Nucleus accumbens (tissue), 56 donors: ENCODE measurements at regions not wholly inside any gene's neighbourhood (a gene's known extent, or its start where the extent isn't known, plus 50 kb on each side); places are given as distances from the start of the nearest gene placed in this dataset.

Experiments used
- DNase-seq, 56 donors: peaks; one replicate each; lab custom pipeline; 2025; lab: John Stamatoyannopoulos, UW

- DNase-seq: no peak
These were observed 50.4 kb upstream of the KDR start for GRCh38 chr4:55175779-55176231.

- DNase-seq: no peak
These were observed 51.1 kb upstream of the KDR start for GRCh38 chr4:55176497-55176896.

GRCh38 chr4:55177461-55177860 lies 52.1 kb upstream of the KDR start:
- no peak for DNase-seq

- DNase-seq: no peak
These were observed 53.0 kb upstream of the KDR start for GRCh38 chr4:55178226-55179005.

- DNase-seq: no peak
These were observed 55.9 kb upstream of the KDR start for GRCh38 chr4:55181010-55182005.

- no peak for DNase-seq
These were observed 58.7 kb upstream of the KDR start for GRCh38 chr4:55183926-55184599.

- no peak for DNase-seq
These were observed 59.5 kb upstream of the KDR start for GRCh38 chr4:55184600-55185523.

- no peak for DNase-seq
These were observed 60.7 kb upstream of the KDR start for GRCh38 chr4:55186123-55186522.

- DNase-seq: no peak
These were observed 61.3 kb upstream of the KDR start for GRCh38 chr4:55186700-55187099.

GRCh38 chr4:55214172-55214571 lies 88.8 kb upstream of the KDR start:
- no peak for DNase-seq

- DNase-seq: peak in 1 of 56 donors; percentile 2
These were observed 89.7 kb upstream of the KDR start for GRCh38 chr4:55215087-55215486.

- no peak for DNase-seq
These were observed 91.7 kb upstream of the KDR start for GRCh38 chr4:55216863-55217635.

GRCh38 chr4:55218041-55218440 lies 92.6 kb upstream of the KDR start:
- no peak for DNase-seq

GRCh38 chr4:55237839-55238238 lies 108.2 kb upstream of the SRD5A3 start:
- DNase-seq: no peak

GRCh38 chr4:55238407-55238806 lies 107.6 kb upstream of the SRD5A3 start:
- DNase-seq: no peak

- DNase-seq: no peak
These were observed 104.6 kb upstream of the SRD5A3 start for GRCh38 chr4:55241461-55241860.

- DNase-seq: no peak
These were observed 103.5 kb upstream of the SRD5A3 start for GRCh38 chr4:55242506-55242905.

GRCh38 chr4:55247521-55247920 lies 98.5 kb upstream of the SRD5A3 start:
- DNase-seq: no peak

GRCh38 chr4:55248756-55249155 lies 97.3 kb upstream of the SRD5A3 start:
- DNase-seq: no peak
